ENCODE measurements at regions not wholly inside any gene's neighbourhood (a gene's known extent, or its start where the extent isn't known, plus 50 kb on each side); places are given as distances from the start of the nearest gene placed in this dataset.
A peak's percentile ranks its signal among the peaks of the same experiment; 100 is the strongest.

DNA sequence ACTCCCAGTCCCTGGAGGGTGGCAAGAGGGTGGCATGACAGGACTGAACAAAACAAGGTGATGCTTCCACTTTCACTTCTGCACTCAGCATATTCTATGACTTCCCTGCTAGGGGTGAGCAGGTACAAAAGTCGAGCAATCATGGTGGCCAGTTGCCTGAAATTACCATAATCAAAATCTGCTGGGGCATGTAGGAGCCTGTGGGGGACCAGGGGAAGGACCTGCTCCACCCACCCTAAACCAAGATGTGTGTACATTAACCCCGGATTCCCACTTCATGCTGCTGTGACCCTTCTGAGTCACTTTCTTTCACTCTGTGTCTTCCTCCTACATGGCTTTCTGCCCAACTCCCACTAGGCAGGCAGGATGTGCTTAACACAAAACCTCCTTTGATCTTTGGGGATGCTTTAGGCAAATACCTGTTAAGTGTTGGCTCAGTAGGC lies 73.3 kb upstream of the PHF24 start:
- peaks cover 6% of the 10 kb centered on the region for H3K27me3 Mint-ChIP-seq (ENCODE audit: insufficient read depth, low read depth)
- no peaks in the 10 kb centered on the region for H3K9me3 Mint-ChIP-seq

DNA sequence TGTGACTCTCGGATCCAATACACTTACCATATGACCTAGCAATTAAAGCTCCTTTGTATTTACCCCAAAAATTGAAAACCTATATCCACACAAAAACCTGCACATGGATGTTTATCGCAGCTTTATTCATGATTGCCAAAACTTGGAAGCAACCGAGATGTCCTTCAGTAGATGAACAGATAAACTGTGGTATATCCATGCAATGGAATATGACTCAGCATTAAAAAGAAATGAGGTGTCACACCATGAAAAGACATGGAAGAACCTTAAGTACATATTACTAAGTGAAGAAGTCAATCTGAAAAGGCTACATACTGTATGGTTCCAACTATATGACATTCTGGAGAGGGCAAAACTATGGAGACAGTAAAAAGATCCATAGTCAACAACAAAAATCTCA lies 82.0 kb upstream of the PHF24 start:
- no peaks in the 10 kb centered on the region for H3K36me3 ChIP-seq
- TF ChIP-seq, protein P1, sequence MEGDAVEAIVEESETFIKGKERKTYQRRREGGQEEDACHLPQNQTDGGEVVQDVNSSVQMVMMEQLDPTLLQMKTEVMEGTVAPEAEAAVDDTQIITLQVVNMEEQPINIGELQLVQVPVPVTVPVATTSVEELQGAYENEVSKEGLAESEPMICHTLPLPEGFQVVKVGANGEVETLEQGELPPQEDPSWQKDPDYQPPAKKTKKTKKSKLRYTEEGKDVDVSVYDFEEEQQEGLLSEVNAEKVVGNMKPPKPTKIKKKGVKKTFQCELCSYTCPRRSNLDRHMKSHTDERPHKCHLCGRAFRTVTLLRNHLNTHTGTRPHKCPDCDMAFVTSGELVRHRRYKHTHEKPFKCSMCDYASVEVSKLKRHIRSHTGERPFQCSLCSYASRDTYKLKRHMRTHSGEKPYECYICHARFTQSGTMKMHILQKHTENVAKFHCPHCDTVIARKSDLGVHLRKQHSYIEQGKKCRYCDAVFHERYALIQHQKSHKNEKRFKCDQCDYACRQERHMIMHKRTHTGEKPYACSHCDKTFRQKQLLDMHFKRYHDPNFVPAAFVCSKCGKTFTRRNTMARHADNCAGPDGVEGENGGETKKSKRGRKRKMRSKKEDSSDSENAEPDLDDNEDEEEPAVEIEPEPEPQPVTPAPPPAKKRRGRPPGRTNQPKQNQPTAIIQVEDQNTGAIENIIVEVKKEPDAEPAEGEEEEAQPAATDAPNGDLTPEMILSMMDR (IDR thresholded peaks at IDR 0.05): no peak
- TF ChIP-seq EZH2phosphoT487 (IDR thresholded peaks at IDR 0.05): no peak
- no peak for TF ChIP-seq EZH2 (IDR thresholded peaks at IDR 0.05)
- H3K27me3 ChIP-seq: no peaks in the 10 kb centered on the region
- no peak overlapping the region for H2AFZ ChIP-seq (replicated peaks)
- no peaks in the 10 kb centered on the region for H3F3A ChIP-seq (ENCODE audit: low read depth)
- Mint-ChIP-seq H3K36me3 (no peaks in the 10 kb centered on the region), H3K9me3 (peaks cover 2% of the 10 kb centered on the region), H3K27me3 (ENCODE audit: insufficient read depth, low read depth) (peaks cover 2% of the 10 kb centered on the region), H3K27ac (no peak overlapping the region), H3K4me3 (no peak overlapping the region), H3K4me1 (no peaks in the 10 kb centered on the region)
- H3K9ac ChIP-seq: no peak overlapping the region
- DNase-seq (ENCODE audit: low spot score): no peak
- H3K4me3 ChIP-seq: no peak overlapping the region
- H3K4me2 ChIP-seq: no peak overlapping the region
- H3K79me2 ChIP-seq (ENCODE audit: low read depth): no peaks in the 10 kb centered on the region
- H3K9me3 ChIP-seq (ENCODE audit: low read depth): no peaks in the 10 kb centered on the region
- no peaks in the 10 kb centered on the region for H4K20me1 ChIP-seq (ENCODE audit: low read depth)
- no peak overlapping the region for H3K27ac ChIP-seq
- H3K4me1 ChIP-seq: no peaks in the 10 kb centered on the region

More for the DNA sequence above, 73.3 kb upstream of the PHF24 start:
- Histone ChIP-seq H3K36me3 (no peaks in the 10 kb centered on the region), H3K4me1 (no peaks in the 10 kb centered on the region), H3K9ac (no peak overlapping the region), H3K27me3 (peaks cover 20% of the 10 kb centered on the region), H3K79me2 (ENCODE audit: low read depth) (no peaks in the 10 kb centered on the region), H3K27ac (no peak overlapping the region), H3K4me2 (no peak overlapping the region), H4K20me1 (ENCODE audit: low read depth) (no peaks in the 10 kb centered on the region), H2AFZ (replicated peaks) (no peak overlapping the region), H3K9me3 (ENCODE audit: low read depth) (no peaks in the 10 kb centered on the region), H3F3A (ENCODE audit: low read depth) (no peaks in the 10 kb centered on the region), H3K4me3 (no peak overlapping the region)
- Mint-ChIP-seq H3K4me1 (no peaks in the 10 kb centered on the region), H3K4me3 (no peak overlapping the region), H3K27ac (no peak overlapping the region), H3K36me3 (no peaks in the 10 kb centered on the region)
- no peak for DNase-seq (ENCODE audit: low spot score)
- TF ChIP-seq, protein P1 (IDR thresholded peaks at IDR 0.05): no peak
- TF ChIP-seq EZH2phosphoT487 (IDR thresholded peaks at IDR 0.05) (no peak), EZH2 (IDR thresholded peaks at IDR 0.05) (no peak)

DNA sequence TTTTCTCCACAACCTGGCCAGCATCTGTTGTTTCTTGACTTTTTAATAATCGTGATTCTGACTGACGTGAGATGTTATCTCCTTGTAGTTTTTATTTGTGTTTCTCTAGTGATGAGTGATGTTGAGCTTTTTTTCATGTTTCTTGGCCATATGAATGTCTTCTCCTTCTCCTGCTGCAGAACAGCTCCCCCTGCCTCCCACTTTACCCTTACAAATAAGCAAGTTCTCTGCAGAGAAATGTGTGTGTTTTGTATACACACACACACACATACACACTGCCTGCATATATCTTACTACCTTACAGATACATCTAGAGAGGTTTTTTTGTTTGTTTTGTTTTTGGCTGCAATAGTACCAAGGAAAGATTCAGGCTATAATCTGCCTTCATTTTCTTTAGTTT lies 88.7 kb upstream of the PHF24 start:
- Mint-ChIP-seq H3K4me3 (no peak overlapping the region), H3K9me3 (peaks cover 2% of the 10 kb centered on the region)
- DNase-seq (ENCODE audit: low spot score): peak; percentile 17

More for the DNA sequence above, 88.7 kb upstream of the PHF24 start:
- H3K27ac ChIP-seq: no peak overlapping the region
- Mint-ChIP-seq H3K4me1 (no peaks in the 10 kb centered on the region), H3K27ac (no peak overlapping the region), H3K27me3 (ENCODE audit: insufficient read depth, low read depth) (peaks cover 2% of the 10 kb centered on the region), H3K36me3 (no peaks in the 10 kb centered on the region)
- no peak overlapping the region for H3K4me2 ChIP-seq
- H3K79me2 ChIP-seq (ENCODE audit: low read depth): no peaks in the 10 kb centered on the region
- no peak overlapping the region for H2AFZ ChIP-seq (replicated peaks)
- H3F3A ChIP-seq (ENCODE audit: low read depth): no peaks in the 10 kb centered on the region
- no peaks in the 10 kb centered on the region for H3K9me3 ChIP-seq (ENCODE audit: low read depth)
- no peaks in the 10 kb centered on the region for H3K36me3 ChIP-seq
- H4K20me1 ChIP-seq (ENCODE audit: low read depth): no peaks in the 10 kb centered on the region
- H3K27me3 ChIP-seq: peaks cover 11% of the 10 kb centered on the region
- H3K4me3 ChIP-seq: no peak overlapping the region
- H3K4me1 ChIP-seq: no peaks in the 10 kb centered on the region
- no peak for TF ChIP-seq EZH2phosphoT487 (IDR thresholded peaks at IDR 0.05)
- TF ChIP-seq, protein P1 (IDR thresholded peaks at IDR 0.05): peak; percentile 43
- no peak overlapping the region for H3K9ac ChIP-seq
